ENCODE measurements at regions not wholly inside any gene's neighbourhood (a gene's known extent, or its start where the extent isn't known, plus 50 kb on each side); places are given as distances from the start of the nearest gene placed in this dataset.

DNA sequence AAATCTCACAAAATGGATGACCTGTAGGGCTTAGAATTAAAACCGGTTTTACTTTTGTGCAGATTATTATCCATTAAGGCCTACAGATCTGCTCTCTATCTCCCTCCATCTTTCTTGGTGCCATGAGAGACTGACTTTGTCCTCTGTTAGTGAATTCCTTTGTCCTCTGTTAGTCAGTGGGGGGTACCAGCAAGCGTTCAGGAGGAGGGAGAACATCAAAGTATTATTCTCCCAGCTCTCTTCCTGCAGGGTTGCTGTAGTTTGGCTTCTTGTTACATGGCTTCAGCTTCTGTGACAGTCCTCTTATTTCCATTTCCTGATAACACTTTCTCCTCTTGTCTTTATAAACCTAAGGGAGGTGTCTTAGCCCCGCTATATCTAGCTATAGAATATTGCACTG is 850.5 kb upstream of the SEMA6A start:
- TF ChIP-seq EZH2 (IDR thresholded peaks at IDR 0.05) (no peak), EZH2phosphoT487 (IDR thresholded peaks at IDR 0.05) (no peak)
- TF ChIP-seq, protein P1, sequence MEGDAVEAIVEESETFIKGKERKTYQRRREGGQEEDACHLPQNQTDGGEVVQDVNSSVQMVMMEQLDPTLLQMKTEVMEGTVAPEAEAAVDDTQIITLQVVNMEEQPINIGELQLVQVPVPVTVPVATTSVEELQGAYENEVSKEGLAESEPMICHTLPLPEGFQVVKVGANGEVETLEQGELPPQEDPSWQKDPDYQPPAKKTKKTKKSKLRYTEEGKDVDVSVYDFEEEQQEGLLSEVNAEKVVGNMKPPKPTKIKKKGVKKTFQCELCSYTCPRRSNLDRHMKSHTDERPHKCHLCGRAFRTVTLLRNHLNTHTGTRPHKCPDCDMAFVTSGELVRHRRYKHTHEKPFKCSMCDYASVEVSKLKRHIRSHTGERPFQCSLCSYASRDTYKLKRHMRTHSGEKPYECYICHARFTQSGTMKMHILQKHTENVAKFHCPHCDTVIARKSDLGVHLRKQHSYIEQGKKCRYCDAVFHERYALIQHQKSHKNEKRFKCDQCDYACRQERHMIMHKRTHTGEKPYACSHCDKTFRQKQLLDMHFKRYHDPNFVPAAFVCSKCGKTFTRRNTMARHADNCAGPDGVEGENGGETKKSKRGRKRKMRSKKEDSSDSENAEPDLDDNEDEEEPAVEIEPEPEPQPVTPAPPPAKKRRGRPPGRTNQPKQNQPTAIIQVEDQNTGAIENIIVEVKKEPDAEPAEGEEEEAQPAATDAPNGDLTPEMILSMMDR (IDR thresholded peaks at IDR 0.05) = no peak

All from neural progenitor cell (in vitro differentiated cells).